ENCODE measurements at regions not wholly inside any gene's neighbourhood (a gene's known extent, or its start where the extent isn't known, plus 50 kb on each side); places are given as distances from the start of the nearest gene placed in this dataset.

- no peak for TF ChIP-seq ZNF121 (CRISPR knock-in tag; IDR thresholded peaks at IDR 0.05)
- no peak for TF ChIP-seq YEATS4 (CRISPR knock-in tag; IDR thresholded peaks at IDR 0.05; ENCODE audit: borderline replicate concordance)
- no peak for TF ChIP-seq CHD4 (IDR thresholded peaks at IDR 0.05; ENCODE audit: borderline replicate concordance, low read length)
- no peak for TF ChIP-seq ZBTB1 (CRISPR knock-in tag; IDR thresholded peaks at IDR 0.05; ENCODE audit: borderline replicate concordance)
- TF ChIP-seq TBP (CRISPR knock-in tag; IDR thresholded peaks at IDR 0.05), result no peak
Observed at GRCh38 chr16:52781005-52781630, 234.2 kb upstream of the TOX3 start.
